SK-N-MC (cell line): ENCODE measurements at regions not wholly inside any gene's neighbourhood (a gene's known extent, or its start where the extent isn't known, plus 50 kb on each side); places are given as distances from the start of the nearest gene placed in this dataset.
A peak's percentile ranks its signal among the peaks of the same experiment; 100 is the strongest.
"Not testable (repeated sequence)": the region's sequence is repeated elsewhere in the genome, so short reads cannot be mapped to it uniquely, and the experiment has no call there.

Source experiments
- DNase-seq: peaks from one replicate; pipeline ENCODE4 v3.0.0-alpha.2; 2011; ENCODE audit warnings: low read depth, low spot score
- H3K27ac ChIP-seq: fragments of 200-600 bp; sonication (generic); 2 replicates; pipeline ENCODE4 v1.5.1; 2016; ENCODE audit warnings: mixed run types
- H3K36me3 ChIP-seq: fragments of 200-600 bp; sonication (generic); 2 replicates; pipeline ENCODE4 v1.6.1; 2017; ENCODE audit warnings: antibody characterized with exemption, low read length, mixed read lengths; ENCODE audit not compliant: insufficient read depth
- H3K4me3 ChIP-seq: fragments of 200-600 bp; sonication (generic); 2 replicates; pipeline ENCODE4 v1.5.1; 2016
- H3K9ac ChIP-seq: fragments of 200-600 bp; sonication (generic); 2 replicates; pipeline ENCODE4 v1.8.0; 2017; ENCODE audit warnings: mixed run types, mixed read lengths; ENCODE audit not compliant: insufficient read length
- H3K9me3 ChIP-seq: fragments of 200-600 bp; sonication (generic); 2 replicates; pipeline ENCODE4 v1.6.1; 2017; ENCODE audit warnings: low read depth, mild to moderate bottlenecking, antibody characterized with exemption, low read length, moderate library complexity, mixed read lengths
- EZH2 ChIP-seq: fragments of 200-600 bp; sonication (generic); IDR thresholded peaks from one replicate; pipeline ENCODE4 v1.6.1; 2017; ENCODE audit warnings: antibody characterized with exemption
- FOXP2 ChIP-seq: optimal IDR thresholded peaks from 2 replicates; pipeline ENCODE3; 2011; ENCODE audit warnings: mild to moderate bottlenecking, moderate library complexity; ENCODE audit not compliant: insufficient read depth; ENCODE audit errors: extremely low read length, control extremely low read depth
- POLR2AphosphoS5 ChIP-seq: IDR thresholded peaks from 2 replicates; pipeline ENCODE4 v1.6.1; 2012; ENCODE audit warnings: mild to moderate bottlenecking, low read depth, low read length, borderline replicate concordance

DNA sequence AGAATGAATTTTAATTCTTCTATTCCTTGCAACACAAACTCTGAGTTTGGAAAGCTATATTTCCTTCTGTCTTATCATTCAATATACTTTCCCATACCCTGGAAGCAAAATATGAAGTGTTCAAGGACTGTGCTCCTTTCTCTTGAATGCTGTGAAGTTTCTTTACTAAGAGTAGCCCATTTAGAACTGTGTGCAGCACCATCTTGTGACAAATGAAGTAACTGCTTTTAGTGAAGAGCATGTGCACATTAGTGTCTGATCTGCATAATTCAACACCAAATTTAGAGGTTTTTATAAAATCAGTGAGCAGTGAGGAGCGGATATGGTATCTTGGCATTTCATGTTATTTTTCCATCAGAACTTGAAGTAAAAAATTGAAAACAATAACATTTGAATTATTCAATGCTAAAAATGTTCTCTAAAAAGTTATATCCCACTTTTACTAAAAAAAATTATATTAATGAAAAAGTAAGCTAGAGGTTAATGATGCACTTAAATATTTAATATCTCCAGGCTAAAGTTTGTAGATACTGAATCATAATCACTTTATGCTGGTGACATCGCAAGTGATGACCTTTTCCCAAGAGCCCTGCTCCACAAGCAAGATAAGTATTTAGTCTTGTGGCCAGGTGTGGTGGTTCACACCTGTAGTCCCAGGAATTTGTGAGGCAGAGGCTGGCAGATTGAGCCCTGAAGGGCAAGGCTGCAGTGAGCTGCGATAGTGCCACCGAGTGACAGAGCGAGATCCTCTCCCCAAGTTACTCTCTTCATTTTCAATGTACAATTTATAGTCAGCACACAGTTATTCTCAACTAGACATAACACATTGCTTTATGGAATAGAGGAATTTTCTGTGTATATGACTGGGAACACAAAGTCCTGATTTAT, 108.8 kb upstream of the PCLO start:
- Histone ChIP-seq H3K4me3 (no peak overlapping the region), H3K9me3 (no peaks in the 10 kb centered on the region), H3K36me3 (no peaks in the 10 kb centered on the region), H3K27ac (no peak overlapping the region), H3K9ac (no peak overlapping the region)
- no peak for DNase-seq
- TF ChIP-seq FOXP2 (no peak), POLR2AphosphoS5 (no peak), EZH2 (no peak)

DNA sequence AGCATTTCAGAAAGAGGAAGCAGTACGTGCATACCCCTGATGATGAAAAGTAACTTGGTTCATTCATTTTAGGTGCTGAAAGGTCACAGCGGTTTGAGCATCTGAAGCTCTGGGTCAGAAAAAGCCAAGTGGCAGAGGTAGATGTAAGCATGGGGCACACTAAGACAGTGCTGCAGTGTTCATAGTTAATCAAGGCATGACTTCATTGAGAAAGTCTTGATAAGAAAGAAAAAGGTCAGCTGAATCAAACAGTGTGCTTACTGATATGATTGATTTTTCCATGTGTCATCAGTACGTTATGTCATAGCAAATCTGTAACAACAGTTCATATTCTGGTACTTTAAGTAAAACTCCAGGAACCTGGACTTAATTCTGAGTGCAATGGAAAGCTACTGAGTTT, 107.7 kb upstream of the PCLO start:
- Histone ChIP-seq H3K36me3 (no peaks in the 10 kb centered on the region), H3K27ac (no peak overlapping the region), H3K9ac (no peak overlapping the region), H3K9me3 (no peaks in the 10 kb centered on the region), H3K4me3 (no peak overlapping the region)
- TF ChIP-seq EZH2 = no peak
- TF ChIP-seq POLR2AphosphoS5 = no peak
- no peak for TF ChIP-seq FOXP2
- no peak for DNase-seq

DNA sequence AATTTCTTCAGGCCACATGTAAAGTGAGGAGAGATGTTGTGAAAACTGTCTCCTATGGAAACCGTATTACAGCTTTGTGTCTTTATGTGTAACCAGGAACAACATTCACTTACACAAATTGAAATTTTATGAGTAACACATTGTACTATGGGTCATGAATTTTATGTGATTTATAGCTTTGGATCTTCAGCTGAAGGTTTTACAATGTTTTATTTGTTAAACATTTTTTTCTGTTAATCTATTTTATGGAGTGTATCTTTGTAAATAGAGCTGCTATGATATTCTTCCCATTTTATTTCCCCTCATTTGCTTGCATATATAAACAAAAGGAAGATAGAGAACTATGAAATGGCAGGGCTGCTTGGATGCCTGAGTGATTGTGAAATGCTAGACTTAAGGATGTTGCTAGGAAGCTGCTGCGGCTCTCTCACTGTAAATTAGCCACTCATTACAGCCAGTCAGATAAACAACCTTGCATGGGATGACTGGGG, 104.5 kb upstream of the PCLO start:
- DNase-seq = no peak
- no peak overlapping the region for H3K27ac ChIP-seq
- TF ChIP-seq POLR2AphosphoS5 (no peak), FOXP2 (peak; percentile 50)

DNA sequence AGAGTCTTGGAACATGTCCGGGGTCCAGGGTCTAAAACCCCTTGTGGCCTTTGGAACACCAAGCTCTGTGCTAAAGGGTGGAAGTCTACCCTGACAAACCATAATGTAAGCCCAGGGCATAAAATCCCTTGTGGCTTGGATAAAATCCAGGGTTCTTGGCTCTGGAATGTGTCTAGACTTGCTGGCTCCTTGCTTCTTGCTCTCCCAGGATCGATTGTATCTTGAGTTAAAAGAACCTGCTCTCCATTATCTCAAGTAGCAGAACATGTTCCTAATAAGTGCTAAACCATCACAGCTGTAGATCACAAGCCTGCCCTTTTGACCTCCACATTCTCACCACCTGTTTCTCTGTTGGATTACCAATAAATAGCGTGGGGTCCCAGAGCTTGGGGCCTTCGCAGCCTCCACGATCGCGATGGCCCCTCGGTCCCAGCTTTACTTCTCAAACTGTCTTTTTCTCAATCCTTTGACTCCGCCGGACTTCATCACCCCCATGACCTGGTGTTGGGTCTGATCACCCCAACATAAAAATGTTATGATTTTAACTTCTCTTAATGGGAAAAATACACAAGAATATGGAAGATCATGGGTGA, 100.9 kb upstream of the PCLO start:
- not testable (repeated sequence) for H3K9ac ChIP-seq, H3K9me3 ChIP-seq, H3K4me3 ChIP-seq, H3K27ac ChIP-seq, H3K36me3 ChIP-seq, DNase-seq

More for the DNA sequence above, 104.5 kb upstream of the PCLO start:
- no peaks in the 10 kb centered on the region for H3K36me3 ChIP-seq
- no peaks in the 10 kb centered on the region for H3K9me3 ChIP-seq
- H3K4me3 ChIP-seq = peak overlapping the region; percentile 1; the same call in 1 of the 2 replicates
- no peak overlapping the region for H3K9ac ChIP-seq

DNA sequence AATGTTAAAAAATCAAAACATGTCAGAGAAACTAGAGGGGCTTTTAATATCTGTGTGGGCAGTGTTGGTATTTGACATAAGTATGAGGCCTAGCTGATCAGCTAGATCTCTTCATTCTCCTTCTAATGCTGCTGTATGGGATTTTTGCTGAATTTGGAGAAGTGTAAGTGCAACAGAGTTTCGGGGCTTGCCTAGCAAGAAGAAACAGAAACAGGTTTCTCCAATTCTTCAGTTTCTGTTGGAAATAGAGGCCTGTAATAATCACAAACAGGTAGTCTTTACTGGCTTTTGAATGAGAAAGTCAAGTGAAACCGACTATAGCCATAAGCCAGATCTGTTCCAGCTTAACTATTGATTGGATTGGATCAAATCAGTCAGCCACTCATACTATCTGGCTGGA, 96.4 kb upstream of the PCLO start:
- TF ChIP-seq EZH2 = no peak
- no peak for TF ChIP-seq POLR2AphosphoS5
- no peak for TF ChIP-seq FOXP2
- Histone ChIP-seq H3K9me3 (no peaks in the 10 kb centered on the region), H3K36me3 (no peaks in the 10 kb centered on the region), H3K27ac (no peak overlapping the region), H3K9ac (no peak overlapping the region), H3K4me3 (no peak overlapping the region)
- DNase-seq = no peak

DNA sequence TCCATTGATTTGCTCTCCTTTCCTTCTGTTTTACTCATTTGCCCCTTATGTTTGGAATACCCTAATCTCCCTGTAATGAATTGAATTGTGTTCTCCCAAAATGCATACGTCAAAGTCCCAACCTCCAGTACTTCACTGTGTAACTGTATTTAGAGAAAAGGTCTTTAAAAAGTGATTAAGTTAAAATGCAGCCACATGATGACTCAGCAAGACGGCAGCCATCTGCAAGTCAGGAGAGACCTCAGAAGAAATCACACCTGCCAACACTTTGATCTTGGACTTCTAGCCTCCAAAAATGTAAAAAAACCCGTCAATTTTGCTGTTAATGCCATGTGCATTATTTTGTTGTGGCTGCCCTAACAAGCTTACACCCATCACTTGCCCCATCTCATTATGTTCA, 85.3 kb upstream of the PCLO start:
- DNase-seq = no peak
- Histone ChIP-seq H3K9ac (no peak overlapping the region), H3K9me3 (no peaks in the 10 kb centered on the region), H3K4me3 (no peak overlapping the region), H3K27ac (no peak overlapping the region), H3K36me3 (no peaks in the 10 kb centered on the region)
- no peak for TF ChIP-seq POLR2AphosphoS5
- no peak for TF ChIP-seq EZH2
- TF ChIP-seq FOXP2 = no peak

DNA sequence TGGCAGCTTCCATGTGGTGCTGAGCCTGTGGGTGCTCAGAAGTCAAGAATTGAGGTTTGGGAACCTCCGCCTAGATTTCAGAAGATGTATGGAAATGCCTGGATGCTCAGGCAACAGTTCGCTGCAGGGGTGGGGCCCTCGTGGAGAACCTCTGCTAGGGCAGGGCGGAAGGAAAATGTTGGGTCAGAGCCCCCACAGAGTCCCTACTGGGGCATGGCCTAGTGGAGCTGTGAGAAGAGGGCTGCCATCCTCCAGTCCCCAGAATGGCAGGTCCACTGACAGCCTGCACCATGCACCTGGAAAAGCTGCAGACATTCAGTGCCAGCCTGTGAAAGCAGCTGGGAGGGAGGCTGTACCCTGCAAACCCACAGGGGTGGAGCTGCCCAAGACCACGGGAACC, 56.5 kb upstream of the PCLO start:
- not testable (repeated sequence) for H3K9me3 ChIP-seq, H3K27ac ChIP-seq, DNase-seq, H3K4me3 ChIP-seq, H3K9ac ChIP-seq, H3K36me3 ChIP-seq

DNA sequence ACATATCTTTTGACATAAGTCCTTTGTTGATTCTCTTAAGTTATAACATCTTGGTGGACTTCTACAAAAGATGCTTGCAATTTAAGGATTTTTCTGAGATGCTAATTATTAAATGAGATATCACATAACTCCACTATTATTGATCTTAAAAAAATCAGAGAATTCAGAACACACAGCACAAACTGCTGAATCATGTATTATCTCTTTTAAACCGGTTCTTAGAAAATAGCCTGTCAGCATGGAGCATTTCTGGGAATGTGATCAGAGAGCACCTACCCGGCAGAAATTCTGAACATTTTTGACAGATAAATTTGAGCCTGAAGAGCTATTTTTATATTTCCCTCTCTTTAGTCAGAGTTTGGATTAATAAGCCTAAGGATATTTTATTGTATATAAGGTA, 50.2 kb upstream of the PCLO start:
- Histone ChIP-seq H3K4me3 (no peak overlapping the region), H3K9me3 (no peaks in the 10 kb centered on the region), H3K9ac (no peak overlapping the region), H3K27ac (no peak overlapping the region), H3K36me3 (no peaks in the 10 kb centered on the region)
- TF ChIP-seq EZH2 = no peak
- no peak for TF ChIP-seq POLR2AphosphoS5
- TF ChIP-seq FOXP2 = no peak
- DNase-seq = no peak
